ENCODE measurements at regions not wholly inside any gene's neighbourhood (a gene's known extent, or its start where the extent isn't known, plus 50 kb on each side); places are given as distances from the start of the nearest gene placed in this dataset.

DNA sequence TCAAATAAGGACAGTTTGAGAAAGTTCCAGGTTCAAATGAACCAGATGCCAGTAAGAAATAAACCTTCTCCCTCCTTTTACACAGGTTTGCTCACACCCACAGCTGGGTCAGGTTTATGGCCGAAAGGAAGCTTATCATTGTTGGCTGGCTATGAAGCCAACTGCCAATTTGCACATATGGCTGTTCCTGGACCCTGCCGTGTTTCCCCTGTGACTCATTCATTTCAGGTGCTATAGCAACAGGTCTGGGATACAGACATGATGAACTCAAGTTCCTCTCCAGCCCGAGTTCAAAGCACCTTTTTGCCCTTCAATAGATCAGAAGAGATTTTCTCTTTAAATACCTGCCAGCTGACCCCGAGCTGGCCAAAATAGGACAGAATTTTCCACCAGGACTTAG is 134.4 kb upstream of the SMYD2 start:
- CTCF ChIA-PET = no interaction called here
- Mint-ChIP-seq H3K9me3 (no peaks in the 10 kb centered on the region), H3K4me1 (peaks cover 23% of the 10 kb centered on the region), H3K27me3 (ENCODE audit: low read depth) (no peaks in the 10 kb centered on the region), H3K36me3 (no peaks in the 10 kb centered on the region), H3K27ac (no peak overlapping the region), H3K4me3 (no peak overlapping the region)
- TF ChIP-seq, protein P1, sequence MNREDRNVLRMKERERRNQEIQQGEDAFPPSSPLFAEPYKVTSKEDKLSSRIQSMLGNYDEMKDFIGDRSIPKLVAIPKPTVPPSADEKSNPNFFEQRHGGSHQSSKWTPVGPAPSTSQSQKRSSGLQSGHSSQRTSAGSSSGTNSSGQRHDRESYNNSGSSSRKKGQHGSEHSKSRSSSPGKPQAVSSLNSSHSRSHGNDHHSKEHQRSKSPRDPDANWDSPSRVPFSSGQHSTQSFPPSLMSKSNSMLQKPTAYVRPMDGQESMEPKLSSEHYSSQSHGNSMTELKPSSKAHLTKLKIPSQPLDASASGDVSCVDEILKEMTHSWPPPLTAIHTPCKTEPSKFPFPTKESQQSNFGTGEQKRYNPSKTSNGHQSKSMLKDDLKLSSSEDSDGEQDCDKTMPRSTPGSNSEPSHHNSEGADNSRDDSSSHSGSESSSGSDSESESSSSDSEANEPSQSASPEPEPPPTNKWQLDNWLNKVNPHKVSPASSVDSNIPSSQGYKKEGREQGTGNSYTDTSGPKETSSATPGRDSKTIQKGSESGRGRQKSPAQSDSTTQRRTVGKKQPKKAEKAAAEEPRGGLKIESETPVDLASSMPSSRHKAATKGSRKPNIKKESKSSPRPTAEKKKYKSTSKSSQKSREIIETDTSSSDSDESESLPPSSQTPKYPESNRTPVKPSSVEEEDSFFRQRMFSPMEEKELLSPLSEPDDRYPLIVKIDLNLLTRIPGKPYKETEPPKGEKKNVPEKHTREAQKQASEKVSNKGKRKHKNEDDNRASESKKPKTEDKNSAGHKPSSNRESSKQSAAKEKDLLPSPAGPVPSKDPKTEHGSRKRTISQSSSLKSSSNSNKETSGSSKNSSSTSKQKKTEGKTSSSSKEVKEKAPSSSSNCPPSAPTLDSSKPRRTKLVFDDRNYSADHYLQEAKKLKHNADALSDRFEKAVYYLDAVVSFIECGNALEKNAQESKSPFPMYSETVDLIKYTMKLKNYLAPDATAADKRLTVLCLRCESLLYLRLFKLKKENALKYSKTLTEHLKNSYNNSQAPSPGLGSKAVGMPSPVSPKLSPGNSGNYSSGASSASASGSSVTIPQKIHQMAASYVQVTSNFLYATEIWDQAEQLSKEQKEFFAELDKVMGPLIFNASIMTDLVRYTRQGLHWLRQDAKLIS (CRISPR knock-in tag; IDR thresholded peaks at IDR 0.05; ENCODE audit: borderline replicate concordance) = no peak
- TF ChIP-seq ZNF232 (CRISPR knock-in tag; IDR thresholded peaks at IDR 0.05) (no peak), ZNF317 (CRISPR knock-in tag; IDR thresholded peaks at IDR 0.05; ENCODE audit: borderline replicate concordance, low read depth) (no peak)
- TF ChIP-seq, protein P2, sequence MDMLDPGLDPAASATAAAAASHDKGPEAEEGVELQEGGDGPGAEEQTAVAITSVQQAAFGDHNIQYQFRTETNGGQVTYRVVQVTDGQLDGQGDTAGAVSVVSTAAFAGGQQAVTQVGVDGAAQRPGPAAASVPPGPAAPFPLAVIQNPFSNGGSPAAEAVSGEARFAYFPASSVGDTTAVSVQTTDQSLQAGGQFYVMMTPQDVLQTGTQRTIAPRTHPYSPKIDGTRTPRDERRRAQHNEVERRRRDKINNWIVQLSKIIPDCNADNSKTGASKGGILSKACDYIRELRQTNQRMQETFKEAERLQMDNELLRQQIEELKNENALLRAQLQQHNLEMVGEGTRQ (CRISPR knock-in tag; IDR thresholded peaks at IDR 0.05) = no peak
- TF ChIP-seq, protein P3, sequence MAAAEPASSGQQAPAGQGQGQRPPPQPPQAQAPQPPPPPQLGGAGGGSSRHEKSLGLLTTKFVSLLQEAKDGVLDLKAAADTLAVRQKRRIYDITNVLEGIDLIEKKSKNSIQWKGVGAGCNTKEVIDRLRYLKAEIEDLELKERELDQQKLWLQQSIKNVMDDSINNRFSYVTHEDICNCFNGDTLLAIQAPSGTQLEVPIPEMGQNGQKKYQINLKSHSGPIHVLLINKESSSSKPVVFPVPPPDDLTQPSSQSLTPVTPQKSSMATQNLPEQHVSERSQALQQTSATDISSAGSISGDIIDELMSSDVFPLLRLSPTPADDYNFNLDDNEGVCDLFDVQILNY (CRISPR knock-in tag; IDR thresholded peaks at IDR 0.05) = no peak
- POLR2A ChIA-PET = no interaction called here
- no peak for DNase-seq (ENCODE audit: low spot score)
- ATAC-seq = no peak

DNA sequence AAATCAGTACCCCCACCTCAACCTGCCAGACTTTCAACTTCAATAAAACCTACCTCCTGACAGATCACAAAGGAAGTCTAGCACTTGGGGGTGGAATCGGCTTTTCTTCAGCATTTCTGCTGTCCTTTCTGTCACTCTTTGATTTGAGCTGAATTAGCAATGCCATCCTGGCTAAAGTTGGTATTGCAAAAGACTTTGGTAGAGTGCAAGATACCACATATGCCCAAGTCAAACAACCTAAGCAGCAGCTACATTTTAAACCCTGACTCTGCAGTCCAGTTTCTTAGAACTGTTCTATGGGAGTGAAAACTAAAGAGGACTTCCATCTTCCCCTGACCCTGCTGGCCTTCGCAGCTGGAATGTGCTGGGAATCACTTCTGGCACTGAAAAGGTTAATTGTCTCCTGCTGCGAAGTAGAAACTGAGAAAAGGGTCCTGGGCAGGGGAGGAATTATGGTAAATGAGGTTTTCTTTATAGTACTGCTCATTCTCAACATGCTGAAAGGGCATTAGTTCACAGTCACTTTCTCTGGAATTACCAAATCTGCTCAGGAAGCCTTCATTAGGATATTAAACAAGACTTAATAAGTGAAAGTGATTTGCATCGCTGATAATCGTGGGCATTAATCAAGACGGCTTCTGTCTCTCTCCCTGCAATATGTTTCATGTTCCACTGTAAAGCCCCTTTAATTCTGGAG is 126.2 kb upstream of the SMYD2 start:
- H3K9me3 Mint-ChIP-seq = peaks cover 9% of the 10 kb centered on the region

More for the DNA sequence above, 126.2 kb upstream of the SMYD2 start:
- no peaks in the 10 kb centered on the region for H3K36me3 Mint-ChIP-seq
- H3K27me3 Mint-ChIP-seq (ENCODE audit: low read depth) = peaks cover 39% of the 10 kb centered on the region
- H3K4me1 Mint-ChIP-seq = peaks cover 18% of the 10 kb centered on the region
- TF ChIP-seq ERG (CRISPR knock-in tag; IDR thresholded peaks at IDR 0.05) (no peak), ZNF396 (CRISPR knock-in tag; IDR thresholded peaks at IDR 0.05; ENCODE audit: borderline replicate concordance) (no peak), TEAD1 (CRISPR knock-in tag; IDR thresholded peaks at IDR 0.05) (peak; percentile 75; the same call in 1 of the 2 replicates), RORB (CRISPR knock-in tag; IDR thresholded peaks at IDR 0.05) (no peak), ZNF423 (CRISPR knock-in tag; IDR thresholded peaks at IDR 0.05) (peak; percentile 50), ZNF416 (CRISPR knock-in tag; IDR thresholded peaks at IDR 0.05) (no peak), FOXJ3 (CRISPR knock-in tag; IDR thresholded peaks at IDR 0.05; ENCODE audit: borderline replicate concordance) (no peak), MYBL2 (CRISPR knock-in tag; IDR thresholded peaks at IDR 0.05) (no peak), SOX15 (CRISPR knock-in tag; IDR thresholded peaks at IDR 0.05) (no peak), PREB (CRISPR knock-in tag; IDR thresholded peaks at IDR 0.05; ENCODE audit: borderline replicate concordance) (no peak), ATF2 (CRISPR knock-in tag; IDR thresholded peaks at IDR 0.05; ENCODE audit: borderline replicate concordance, low read depth) (no peak), SMAD4 (CRISPR knock-in tag; IDR thresholded peaks at IDR 0.05) (no peak), NFYB (CRISPR knock-in tag; conservative IDR thresholded peaks at IDR 0.05; ENCODE audit: low read depth) (no peak), TEAD4 (CRISPR knock-in tag; IDR thresholded peaks at IDR 0.05) (peak; percentile 49; the same call in 1 of the 2 replicates), CREM (CRISPR knock-in tag; IDR thresholded peaks at IDR 0.05) (no peak), GABPB1 (CRISPR knock-in tag; IDR thresholded peaks at IDR 0.05) (no peak)
- TF ChIP-seq, protein P4, sequence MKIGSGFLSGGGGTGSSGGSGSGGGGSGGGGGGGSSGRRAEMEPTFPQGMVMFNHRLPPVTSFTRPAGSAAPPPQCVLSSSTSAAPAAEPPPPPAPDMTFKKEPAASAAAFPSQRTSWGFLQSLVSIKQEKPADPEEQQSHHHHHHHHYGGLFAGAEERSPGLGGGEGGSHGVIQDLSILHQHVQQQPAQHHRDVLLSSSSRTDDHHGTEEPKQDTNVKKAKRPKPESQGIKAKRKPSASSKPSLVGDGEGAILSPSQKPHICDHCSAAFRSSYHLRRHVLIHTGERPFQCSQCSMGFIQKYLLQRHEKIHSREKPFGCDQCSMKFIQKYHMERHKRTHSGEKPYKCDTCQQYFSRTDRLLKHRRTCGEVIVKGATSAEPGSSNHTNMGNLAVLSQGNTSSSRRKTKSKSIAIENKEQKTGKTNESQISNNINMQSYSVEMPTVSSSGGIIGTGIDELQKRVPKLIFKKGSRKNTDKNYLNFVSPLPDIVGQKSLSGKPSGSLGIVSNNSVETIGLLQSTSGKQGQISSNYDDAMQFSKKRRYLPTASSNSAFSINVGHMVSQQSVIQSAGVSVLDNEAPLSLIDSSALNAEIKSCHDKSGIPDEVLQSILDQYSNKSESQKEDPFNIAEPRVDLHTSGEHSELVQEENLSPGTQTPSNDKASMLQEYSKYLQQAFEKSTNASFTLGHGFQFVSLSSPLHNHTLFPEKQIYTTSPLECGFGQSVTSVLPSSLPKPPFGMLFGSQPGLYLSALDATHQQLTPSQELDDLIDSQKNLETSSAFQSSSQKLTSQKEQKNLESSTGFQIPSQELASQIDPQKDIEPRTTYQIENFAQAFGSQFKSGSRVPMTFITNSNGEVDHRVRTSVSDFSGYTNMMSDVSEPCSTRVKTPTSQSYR (CRISPR knock-in tag; IDR thresholded peaks at IDR 0.05) = no peak
- TF ChIP-seq, protein P3 (CRISPR knock-in tag; IDR thresholded peaks at IDR 0.05) = no peak
- no peak overlapping the region for H3K27ac Mint-ChIP-seq
- POLR2A ChIA-PET = no interaction called here
- CTCF ChIA-PET = no interaction called here
- no peak overlapping the region for H3K4me3 Mint-ChIP-seq
- ATAC-seq (peak; percentile 55), DNase-seq (ENCODE audit: low spot score) (no peak)

All from WTC11 (cell line).